ENCODE measurements at regions not wholly inside any gene's neighbourhood (a gene's known extent, or its start where the extent isn't known, plus 50 kb on each side); places are given as distances from the start of the nearest gene placed in this dataset.
"Not testable (repeated sequence)": the region's sequence is repeated elsewhere in the genome, so short reads cannot be mapped to it uniquely, and the experiment has no call there.

DNA sequence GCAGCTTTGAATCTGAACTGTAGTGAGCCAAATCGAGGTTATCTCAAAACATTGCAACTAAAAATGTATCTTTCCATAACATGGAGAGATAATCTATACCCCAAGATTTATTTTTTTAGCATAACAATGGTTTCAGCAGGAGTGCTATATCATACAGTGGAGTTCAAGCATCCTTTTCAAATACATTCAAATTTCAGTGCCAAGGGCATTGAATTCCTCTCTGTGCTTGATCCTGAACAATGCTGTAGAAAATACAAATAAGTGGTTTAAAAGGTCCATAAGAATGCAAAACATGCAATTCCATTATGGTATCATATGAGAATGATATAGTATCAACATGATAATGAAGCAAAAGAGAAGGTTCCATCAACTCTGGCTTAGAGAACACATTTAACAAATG, 201.7 kb downstream of the TXNL1 start:
- Histone ChIP-seq H3K4me3 (no peak overlapping the region), H3K27ac (no peak overlapping the region), H3K36me3 (no peaks in the 10 kb centered on the region), H3K9me3 (no peaks in the 10 kb centered on the region), H3K27me3 (no peaks in the 10 kb centered on the region), H3K4me1 (no peaks in the 10 kb centered on the region)
- in situ Hi-C loops (cut with MboI; ENCODE audit: low sequenced_read_pairs in 4 of 4): no loop called here
- TF ChIP-seq, protein P1, sequence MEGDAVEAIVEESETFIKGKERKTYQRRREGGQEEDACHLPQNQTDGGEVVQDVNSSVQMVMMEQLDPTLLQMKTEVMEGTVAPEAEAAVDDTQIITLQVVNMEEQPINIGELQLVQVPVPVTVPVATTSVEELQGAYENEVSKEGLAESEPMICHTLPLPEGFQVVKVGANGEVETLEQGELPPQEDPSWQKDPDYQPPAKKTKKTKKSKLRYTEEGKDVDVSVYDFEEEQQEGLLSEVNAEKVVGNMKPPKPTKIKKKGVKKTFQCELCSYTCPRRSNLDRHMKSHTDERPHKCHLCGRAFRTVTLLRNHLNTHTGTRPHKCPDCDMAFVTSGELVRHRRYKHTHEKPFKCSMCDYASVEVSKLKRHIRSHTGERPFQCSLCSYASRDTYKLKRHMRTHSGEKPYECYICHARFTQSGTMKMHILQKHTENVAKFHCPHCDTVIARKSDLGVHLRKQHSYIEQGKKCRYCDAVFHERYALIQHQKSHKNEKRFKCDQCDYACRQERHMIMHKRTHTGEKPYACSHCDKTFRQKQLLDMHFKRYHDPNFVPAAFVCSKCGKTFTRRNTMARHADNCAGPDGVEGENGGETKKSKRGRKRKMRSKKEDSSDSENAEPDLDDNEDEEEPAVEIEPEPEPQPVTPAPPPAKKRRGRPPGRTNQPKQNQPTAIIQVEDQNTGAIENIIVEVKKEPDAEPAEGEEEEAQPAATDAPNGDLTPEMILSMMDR (IDR thresholded peaks at IDR 0.05 in 4 of 5, conservative IDR thresholded peaks at IDR 0.05 in 1 of 5): no peak
- no peak for TF ChIP-seq POLR2A (IDR thresholded peaks at IDR 0.05)
- ATAC-seq (no peak), DNase-seq (no peak)
- intact Hi-C loops (cut with DNase I; ENCODE audit: low total_unique reads): no loop called here

DNA sequence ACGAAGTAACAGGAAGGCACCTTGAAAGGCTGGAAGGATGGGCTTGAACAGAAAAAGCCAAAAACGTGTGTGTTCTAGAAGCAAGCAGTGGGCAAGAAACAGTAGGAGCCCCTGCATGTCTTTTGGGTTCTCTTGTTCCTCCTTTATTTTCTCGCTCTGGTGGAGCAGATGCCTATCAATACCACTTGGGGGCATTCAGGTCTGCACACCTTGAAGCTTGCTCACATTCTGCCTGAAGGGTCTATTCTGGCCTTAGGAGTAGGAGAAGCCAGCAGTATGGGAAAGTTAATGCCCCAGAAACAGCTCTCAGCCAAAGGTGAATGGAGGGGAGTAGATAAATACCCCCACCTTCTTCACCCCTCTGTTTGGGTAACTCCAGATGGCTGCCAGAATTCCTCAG, 204.5 kb downstream of the TXNL1 start:
- no peaks in the 10 kb centered on the region for H3K36me3 ChIP-seq
- DNase-seq (no peak), ATAC-seq (no peak)
- no peak overlapping the region for H3K27ac ChIP-seq
- no peaks in the 10 kb centered on the region for H3K4me1 ChIP-seq
- H3K9me3 ChIP-seq: no peaks in the 10 kb centered on the region
- H3K27me3 ChIP-seq: no peaks in the 10 kb centered on the region
- in situ Hi-C loops (cut with MboI; ENCODE audit: low sequenced_read_pairs in 4 of 4): no loop called here
- intact Hi-C loops (cut with DNase I; ENCODE audit: low total_unique reads): no loop called here
- no peak overlapping the region for H3K4me3 ChIP-seq
- no peak for TF ChIP-seq POLR2A (IDR thresholded peaks at IDR 0.05)
- TF ChIP-seq, protein P1 (IDR thresholded peaks at IDR 0.05 in 4 of 5, conservative IDR thresholded peaks at IDR 0.05 in 1 of 5): no peak

DNA sequence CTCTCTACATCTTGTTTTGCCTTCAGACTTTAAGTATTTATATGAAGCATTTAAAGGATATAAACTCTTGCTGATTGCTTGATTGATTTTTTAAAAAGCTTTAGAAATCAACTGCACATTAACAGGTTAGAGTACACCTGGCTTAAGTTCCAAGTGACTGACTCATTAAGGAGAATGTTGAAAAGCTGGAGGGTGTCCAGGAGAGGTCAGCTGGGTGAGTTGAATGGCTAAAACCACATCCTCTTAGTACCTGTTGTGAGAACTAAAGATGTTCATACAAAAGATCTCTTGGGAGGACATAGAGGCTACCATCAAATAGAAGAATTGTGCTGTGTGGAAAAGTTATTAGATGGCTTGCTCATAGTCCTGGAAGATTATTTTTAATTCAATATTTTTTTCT, 206.8 kb downstream of the TXNL1 start:
- intact Hi-C loops (cut with DNase I; ENCODE audit: low total_unique reads): no loop called here

DNA sequence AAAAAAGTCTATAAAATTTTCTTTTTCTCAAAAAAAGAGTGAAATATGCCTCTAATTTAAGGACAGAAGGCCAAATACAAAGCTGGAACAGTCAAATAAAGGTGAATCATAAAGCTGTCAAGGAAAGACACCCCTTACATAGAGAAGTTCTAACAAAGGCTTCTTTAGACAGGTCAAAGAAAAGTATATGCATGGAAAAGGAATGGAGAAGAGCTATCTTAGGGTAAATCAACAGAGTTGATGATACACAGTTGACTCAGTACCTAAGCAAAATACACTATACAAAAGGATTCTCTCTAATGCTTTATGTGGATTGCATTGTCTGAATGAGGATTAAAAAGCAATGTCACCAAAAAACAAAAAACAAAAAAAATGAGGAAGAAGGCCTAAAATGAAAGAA, 214.8 kb downstream of the TXNL1 start:
- ATAC-seq (no peak), DNase-seq (no peak)
- no peaks in the 10 kb centered on the region for H3K27me3 ChIP-seq
- H3K9me3 ChIP-seq: no peaks in the 10 kb centered on the region
- H3K36me3 ChIP-seq: no peaks in the 10 kb centered on the region
- no peak overlapping the region for H3K27ac ChIP-seq
- intact Hi-C loops (cut with DNase I; ENCODE audit: low total_unique reads) (no loop called here), in situ Hi-C loops (cut with MboI; ENCODE audit: low sequenced_read_pairs in 4 of 4) (no loop called here)
- no peaks in the 10 kb centered on the region for H3K4me1 ChIP-seq
- no peak overlapping the region for H3K4me3 ChIP-seq
- TF ChIP-seq POLR2A (IDR thresholded peaks at IDR 0.05): no peak
- TF ChIP-seq, protein P1 (IDR thresholded peaks at IDR 0.05 in 4 of 5, conservative IDR thresholded peaks at IDR 0.05 in 1 of 5): no peak

More for the DNA sequence above, 206.8 kb downstream of the TXNL1 start:
- TF ChIP-seq, protein P1 (IDR thresholded peaks at IDR 0.05 in 4 of 5, conservative IDR thresholded peaks at IDR 0.05 in 1 of 5): no peak
- TF ChIP-seq POLR2A (IDR thresholded peaks at IDR 0.05): no peak
- DNase-seq (no peak), ATAC-seq (no peak)
- no peaks in the 10 kb centered on the region for H3K4me1 ChIP-seq
- no peak overlapping the region for H3K4me3 ChIP-seq
- H3K36me3 ChIP-seq: no peaks in the 10 kb centered on the region
- no peaks in the 10 kb centered on the region for H3K9me3 ChIP-seq
- in situ Hi-C loops (cut with MboI; ENCODE audit: low sequenced_read_pairs in 4 of 4): no loop called here
- H3K27ac ChIP-seq: no peak overlapping the region
- no peaks in the 10 kb centered on the region for H3K27me3 ChIP-seq

DNA sequence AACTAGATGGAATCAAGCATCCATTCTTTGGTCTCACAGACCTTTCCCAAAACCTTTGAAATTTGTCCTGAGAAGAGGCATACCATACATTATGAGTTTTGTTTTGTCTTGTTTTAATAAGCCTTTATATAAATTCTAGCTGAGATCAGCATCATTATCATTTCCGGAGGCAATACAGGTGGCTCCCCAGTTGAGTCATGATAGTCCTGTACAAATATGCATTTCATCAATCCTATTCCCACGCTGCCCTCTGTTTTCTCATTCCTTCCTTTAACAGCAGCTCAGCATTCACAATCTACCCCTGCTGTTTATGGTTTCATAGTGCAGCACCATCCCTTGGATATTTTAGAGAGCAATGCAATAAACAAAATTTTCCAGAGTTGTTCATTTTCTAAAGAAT, 216.7 kb downstream of the TXNL1 start:
- no peak for ATAC-seq
- TF ChIP-seq, protein P1 (IDR thresholded peaks at IDR 0.05 in 4 of 5, conservative IDR thresholded peaks at IDR 0.05 in 1 of 5): no peak
- no peak for TF ChIP-seq POLR2A (IDR thresholded peaks at IDR 0.05)

GRCh38 chr18:56420868-56421267, 217.5 kb downstream of the TXNL1 start:
- ATAC-seq; H3K27me3 ChIP-seq; DNase-seq; H3K4me1 ChIP-seq; intact Hi-C loops (cut with DNase I; ENCODE audit: low total_unique reads); H3K9me3 ChIP-seq; in situ Hi-C loops (cut with MboI; ENCODE audit: low sequenced_read_pairs in 4 of 4); H3K4me3 ChIP-seq; H3K36me3 ChIP-seq; H3K27ac ChIP-seq: not testable (repeated sequence)

More for the DNA sequence above, 216.7 kb downstream of the TXNL1 start:
- Histone ChIP-seq H3K36me3 (no peaks in the 10 kb centered on the region), H3K4me3 (no peak overlapping the region), H3K9me3 (no peaks in the 10 kb centered on the region), H3K4me1 (no peaks in the 10 kb centered on the region), H3K27me3 (no peaks in the 10 kb centered on the region), H3K27ac (no peak overlapping the region)
- intact Hi-C loops (cut with DNase I; ENCODE audit: low total_unique reads) (no loop called here), in situ Hi-C loops (cut with MboI; ENCODE audit: low sequenced_read_pairs in 4 of 4) (no loop called here)
- no peak for DNase-seq

Measured in gastrocnemius medialis (tissue), 4 donors.